GM12891 (cell line): ENCODE measurements at regions not wholly inside any gene's neighbourhood (a gene's known extent, or its start where the extent isn't known, plus 50 kb on each side); places are given as distances from the start of the nearest gene placed in this dataset.

Experiments
- PAX5 ChIP-seq: IDR thresholded peaks from 2 replicates; pipeline ENCODE4 v1.6.1; 2011; ENCODE audit warnings: low read length, moderate library complexity, mild to moderate bottlenecking; ENCODE audit not compliant: insufficient read depth, severe bottlenecking
- POLR2A ChIP-seq: IDR thresholded peaks from 2 replicates; pipeline ENCODE4 v1.6.1; 2011; ENCODE audit warnings: low read depth, low read length, control low read depth
- POLR2AphosphoS5 ChIP-seq: IDR thresholded peaks from 2 replicates; pipeline ENCODE4 v1.6.1; 2011; ENCODE audit warnings: low read depth, low read length, control low read depth
- POU2F2 ChIP-seq: IDR thresholded peaks from 2 replicates; pipeline ENCODE4 v1.6.1; 2011; ENCODE audit warnings: low read depth, mild to moderate bottlenecking, control low read depth, low read length, moderate library complexity
- SPI1 ChIP-seq: IDR thresholded peaks from 2 replicates; pipeline ENCODE4 v1.6.1; 2011; ENCODE audit warnings: low read depth, low read length, control low read depth
- TAF1 ChIP-seq: IDR thresholded peaks from 2 replicates; pipeline ENCODE4 v1.6.1; 2011; ENCODE audit warnings: low read depth, low read length, control low read depth

DNA sequence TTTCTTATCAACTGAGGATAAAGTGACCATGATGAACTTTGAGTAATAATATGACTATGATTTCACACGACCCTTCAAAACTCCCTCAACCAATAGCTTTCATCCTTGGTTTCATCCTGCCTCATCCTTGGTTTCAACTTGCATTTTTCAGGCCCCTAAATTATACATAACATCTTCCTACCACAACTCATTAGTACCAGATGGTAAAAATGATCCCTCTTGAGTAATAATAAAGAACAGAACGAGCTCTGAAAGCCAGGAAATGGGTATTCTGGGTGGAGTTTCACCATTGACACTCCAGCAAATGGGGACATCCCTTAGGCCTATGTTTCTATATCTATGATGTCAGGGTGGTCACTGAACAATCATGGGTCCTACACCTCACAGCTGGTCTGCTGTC lies 72.1 kb upstream of the LMNTD1 start:
- no peak for TF ChIP-seq POLR2A
- TF ChIP-seq TAF1 = no peak
- TF ChIP-seq POLR2AphosphoS5 = no peak
- no peak for TF ChIP-seq SPI1
- no peak for TF ChIP-seq PAX5
- no peak for TF ChIP-seq POU2F2
